Gastroesophageal sphincter (tissue), 4 donors: ENCODE measurements at regions not wholly inside any gene's neighbourhood (a gene's known extent, or its start where the extent isn't known, plus 50 kb on each side); places are given as distances from the start of the nearest gene placed in this dataset.
"Not testable (repeated sequence)": the region's sequence is repeated elsewhere in the genome, so short reads cannot be mapped to it uniquely, and the experiment has no call there.

Experiments
- ATAC-seq: fragments of 150-250 bp; one replicate; pipeline ENCODE4 v1.9.1; 2016; ENCODE audit warnings: mild to moderate bottlenecking, moderate library complexity
- H3K27ac ChIP-seq, 4 donors: fragments of 200-600 bp; sonication (generic) in 3 of 4; 1 replicate in 3 of 4; 2 replicates in 1 of 4; pipeline ENCODE4 v1.5.1; 2016 to 2019
- H3K27me3 ChIP-seq: fragments of 200-600 bp; sonication (generic); one replicate; pipeline ENCODE4 v1.5.1; 2019
- H3K36me3 ChIP-seq, 2 donors: fragments of 200-600 bp; sonication (generic); one replicate each; pipeline ENCODE4 v1.5.1; 2019; ENCODE audit warnings: control low read depth in 1 of 2
- H3K4me1 ChIP-seq, 3 donors: fragments of 200-600 bp; sonication (generic); 1 replicate in 2 of 3; 2 replicates in 1 of 3; pipeline ENCODE4 v1.5.1; 2016 to 2019; ENCODE audit warnings: control low read depth in 2 of 3
- H3K4me3 ChIP-seq, 2 donors: fragments of 200-600 bp; sonication (generic); one replicate each; pipeline ENCODE4 v1.5.1; 2019; ENCODE audit warnings: mild to moderate bottlenecking in 1 of 2, moderate library complexity in 1 of 2
- H3K9me3 ChIP-seq, 3 donors: fragments of 200-600 bp; sonication (generic); one replicate each; pipeline ENCODE4 v1.5.1; 2017 to 2019; ENCODE audit warnings: control low read depth in 2 of 3
- CTCF ChIP-seq, 4 experiments: fragments of 200-600 bp in 2 of 4; fragments of 450-650 bp in 2 of 4; sonication (generic) in 1 of 4; IDR thresholded peaks; one replicate each; pipeline ENCODE4 v1.5.1; 2017 to 2019; ENCODE audit warnings: antibody characterized with exemption in 4 of 4, mild to moderate bottlenecking in 2 of 4, moderate library complexity in 2 of 4
- EP300 ChIP-seq: sonication (generic); formaldehyde crosslinking; IDR thresholded peaks from one replicate; pipeline ENCODE4 v1.6.1; 2017; ENCODE audit warnings: antibody characterized with exemption, mild to moderate bottlenecking
- POLR2A ChIP-seq, 2 donors: fragments of 450-650 bp; IDR thresholded peaks; one replicate each; pipeline ENCODE4 v1.6.1; 2017; ENCODE audit warnings: antibody characterized with exemption in 2 of 2, mild to moderate bottlenecking in 2 of 2, moderate library complexity in 1 of 2
- POLR2AphosphoS5 ChIP-seq: sonication (generic); formaldehyde crosslinking; IDR thresholded peaks from one replicate; pipeline ENCODE4 v1.6.1; 2017; ENCODE audit warnings: antibody characterized with exemption
- WGBS, 2 donors: methylation state at CpG; one replicate each; pipeline ENCODE4 v1.1.5; 2018; ENCODE audit warnings: low coverage in 1 of 2; 5-methylcytosine and 5-hydroxymethylcytosine counted together

GRCh38 chr1:189633658-189634057 lies 844.0 kb downstream of the BRINP3 start:
- no peak for ATAC-seq
- no peaks in the 10 kb centered on the region for H3K4me1 ChIP-seq
- WGBS, 2 donors = 85 to 92% methylated on average over 2 of the region's 2 CpGs
- no peaks in the 10 kb centered on the region for H3K27me3 ChIP-seq
- no peaks in the 10 kb centered on the region for H3K9me3 ChIP-seq
- H3K4me3 ChIP-seq = no peak overlapping the region
- H3K36me3 ChIP-seq = no peaks in the 10 kb centered on the region
- no peak overlapping the region for H3K27ac ChIP-seq
- no peak for TF ChIP-seq POLR2AphosphoS5
- no peak for TF ChIP-seq EP300
- no peak for TF ChIP-seq CTCF (IDR thresholded peaks at IDR 0.05)
- no peak for TF ChIP-seq POLR2A (IDR thresholded peaks at IDR 0.05)

GRCh38 chr1:189637041-189637440 lies 840.6 kb downstream of the BRINP3 start:
- Histone ChIP-seq H3K36me3 (no peaks in the 10 kb centered on the region), H3K4me3 (no peak overlapping the region), H3K27me3 (no peaks in the 10 kb centered on the region), H3K27ac (no peak overlapping the region), H3K9me3 (no peaks in the 10 kb centered on the region), H3K4me1 (no peaks in the 10 kb centered on the region)
- 89 to 92% methylated on average over 1 to 2 of the region's 2 CpGs for WGBS, 2 donors
- ATAC-seq = no peak
- no peak for TF ChIP-seq POLR2AphosphoS5
- no peak for TF ChIP-seq POLR2A (IDR thresholded peaks at IDR 0.05)
- TF ChIP-seq EP300 = no peak
- TF ChIP-seq CTCF (IDR thresholded peaks at IDR 0.05) = no peak

- not testable (repeated sequence) for H3K27ac ChIP-seq, H3K9me3 ChIP-seq, H3K36me3 ChIP-seq, ATAC-seq, H3K27me3 ChIP-seq, H3K4me1 ChIP-seq, H3K4me3 ChIP-seq
- 85 to 92% methylated on average over 4 to 5 of the region's 5 CpGs for WGBS, 2 donors
Measured at GRCh38 chr1:189644156-189644555, 833.5 kb downstream of the BRINP3 start.

GRCh38 chr1:189644970-189645369 lies 832.7 kb downstream of the BRINP3 start:
- Histone ChIP-seq H3K4me1 (no peaks in the 10 kb centered on the region), H3K27ac (no peak overlapping the region), H3K27me3 (no peaks in the 10 kb centered on the region), H3K36me3 (no peaks in the 10 kb centered on the region), H3K4me3 (no peak overlapping the region), H3K9me3 (no peaks in the 10 kb centered on the region)
- 96 to 97% methylated on average over 3 to 4 of the region's 4 CpGs for WGBS, 2 donors
- no peak for TF ChIP-seq POLR2AphosphoS5
- TF ChIP-seq POLR2A (IDR thresholded peaks at IDR 0.05) = no peak
- TF ChIP-seq CTCF (IDR thresholded peaks at IDR 0.05) = no peak
- no peak for TF ChIP-seq EP300
- ATAC-seq = no peak

- H3K4me3 ChIP-seq = no peak overlapping the region
- H3K27ac ChIP-seq = no peak overlapping the region
- TF ChIP-seq POLR2A (IDR thresholded peaks at IDR 0.05) (no peak), POLR2AphosphoS5 (no peak), EP300 (no peak), CTCF (IDR thresholded peaks at IDR 0.05) (no peak)
- WGBS, 2 donors = 100% methylated on average over 1 of the region's 1 CpG
- no peaks in the 10 kb centered on the region for H3K4me1 ChIP-seq
- no peaks in the 10 kb centered on the region for H3K36me3 ChIP-seq
- ATAC-seq = no peak
- no peaks in the 10 kb centered on the region for H3K9me3 ChIP-seq
- no peaks in the 10 kb centered on the region for H3K27me3 ChIP-seq
Measured at GRCh38 chr1:189646066-189646465, 831.6 kb downstream of the BRINP3 start.

GRCh38 chr1:189654906-189655305 lies 822.8 kb downstream of the BRINP3 start:
- H3K27me3 ChIP-seq = no peaks in the 10 kb centered on the region
- no peaks in the 10 kb centered on the region for H3K4me1 ChIP-seq
- no peaks in the 10 kb centered on the region for H3K36me3 ChIP-seq
- no peaks in the 10 kb centered on the region for H3K9me3 ChIP-seq
- H3K27ac ChIP-seq = no peak overlapping the region
- H3K4me3 ChIP-seq = no peak overlapping the region
- no peak for TF ChIP-seq POLR2AphosphoS5
- TF ChIP-seq CTCF (IDR thresholded peaks at IDR 0.05) = no peak
- TF ChIP-seq POLR2A (IDR thresholded peaks at IDR 0.05) = no peak
- no peak for TF ChIP-seq EP300
- no peak for ATAC-seq
